SK-N-SH (cell line): ENCODE measurements at regions not wholly inside any gene's neighbourhood (a gene's known extent, or its start where the extent isn't known, plus 50 kb on each side); places are given as distances from the start of the nearest gene placed in this dataset.

Experiments
- CTCF ChIA-PET: fragments of 300-600, 350-600 bp; formaldehyde crosslinking; extraction: SDS; loops from one replicate; lab custom pipeline; 2021; lab: Yijun Ruan, JAX
- POLR2A ChIA-PET: fragments of 350-600 bp; sonication (Branson Sonifier 250); formaldehyde crosslinking; extraction: SDS; loops from one replicate; lab custom pipeline; 2020; ENCODE audit warnings: antibody characterized with exemption, inconsistent platforms; lab: Yijun Ruan, JAX
- DNase-seq: peaks from one replicate; pipeline ENCODE4 v3.0.0; 2012
- H2AFZ ChIP-seq: fragments of 200-600 bp; sonication (generic); 2 replicates; pipeline ENCODE4 v1.8.1; 2016; ENCODE audit warnings: antibody characterized with exemption, mild to moderate bottlenecking, low read depth
- H3F3A ChIP-seq: fragments of 200-600 bp; sonication (generic); replicated peaks from 2 replicates; pipeline ENCODE3; 2016; ENCODE audit warnings: antibody characterized with exemption, mild to moderate bottlenecking; ENCODE audit not compliant: insufficient read depth
- H3K27ac ChIP-seq, 2 experiments: fragments of 200-500 bp in 1 of 2; fragments of 200-600 bp in 1 of 2; sonication (Bioruptor generic) in 1 of 2; sonication (generic), shearing (Covaris generic) in 1 of 2; 2 replicates each; pipeline versions ENCODE4 v1.5.1 to v1.6.1; 2014 to 2016; ENCODE audit warnings: low read depth in 2 of 2, inconsistent platforms in 1 of 2, low read length in 1 of 2, mild to moderate bottlenecking in 1 of 2, mixed read lengths in 1 of 2
- H3K27me3 ChIP-seq: fragments of 200-600 bp; sonication (generic), shearing (Covaris generic); 2 replicates; pipeline ENCODE4 v1.6.1; 2016; ENCODE audit warnings: mixed run types; ENCODE audit not compliant: insufficient read depth
- H3K36me3 ChIP-seq, 2 experiments: fragments of 200-500 bp in 1 of 2; fragments of 200-600 bp in 1 of 2; sonication (Bioruptor generic) in 1 of 2; sonication (generic) in 1 of 2; replicated peaks in 1 of 2; 2 replicates each; pipeline versions ENCODE3 to v1.5.1; 2014 to 2016; ENCODE audit warnings: low read length in 1 of 2, mild to moderate bottlenecking in 1 of 2; ENCODE audit not compliant: insufficient read depth in 2 of 2, control insufficient read depth in 1 of 2
- H3K4me1 ChIP-seq, 2 experiments: fragments of 200-500 bp in 1 of 2; fragments of 200-600 bp in 1 of 2; sonication (Bioruptor generic) in 1 of 2; sonication (generic), shearing (Covaris generic) in 1 of 2; 2 replicates each; pipeline versions ENCODE4 v1.5.1 to v1.6.1; 2014 to 2016; ENCODE audit warnings: low read depth in 1 of 2, low read length in 1 of 2, mixed run types in 1 of 2; ENCODE audit not compliant: insufficient read depth in 2 of 2, control insufficient read depth in 1 of 2
- H3K4me2 ChIP-seq: fragments of 200-600 bp; sonication (generic), shearing (Covaris generic); 2 replicates; pipeline ENCODE4 v1.6.1; 2017; ENCODE audit warnings: mixed run types
- H3K4me3 ChIP-seq, 2 experiments: fragments of 200-500 bp in 1 of 2; fragments of 200-600 bp in 1 of 2; sonication (Bioruptor generic) in 1 of 2; sonication (generic), shearing (Covaris generic) in 1 of 2; 2 replicates each; pipeline versions ENCODE4 v1.5.1 to v1.8.1; 2014 to 2016; ENCODE audit warnings: low read depth in 2 of 2, inconsistent platforms in 1 of 2, low read length in 1 of 2, mild to moderate bottlenecking in 1 of 2, mixed read lengths in 1 of 2, moderate library complexity in 1 of 2
- H3K79me2 ChIP-seq: fragments of 200-600 bp; sonication (generic); 2 replicates; pipeline ENCODE4 v1.8.1; 2017; ENCODE audit warnings: mild to moderate bottlenecking; ENCODE audit not compliant: insufficient read depth
- H3K9ac ChIP-seq: fragments of 200-600 bp; sonication (generic); 2 replicates; pipeline ENCODE4 v1.6.1; 2017; ENCODE audit warnings: mixed run types
- H3K9me2 ChIP-seq: fragments of 200-600 bp; sonication (generic); 2 replicates; pipeline ENCODE4 v1.6.1; 2017; ENCODE audit warnings: mixed run types
- H3K9me3 ChIP-seq: fragments of 200-600 bp; sonication (generic); 2 replicates; pipeline ENCODE4 v1.6.1; 2017; ENCODE audit warnings: mixed run types, mild to moderate bottlenecking, moderate library complexity
- H4K20me1 ChIP-seq: fragments of 200-600 bp; sonication (generic); 2 replicates; pipeline ENCODE4 v1.6.1; 2017; ENCODE audit warnings: mild to moderate bottlenecking, mixed run types; ENCODE audit not compliant: insufficient read depth
- EZH2phosphoT487 ChIP-seq: fragments of 200-600 bp; sonication (generic); IDR thresholded peaks from 2 replicates; pipeline ENCODE4 v1.6.1; 2017; ENCODE audit warnings: low read depth, mixed run types, mild to moderate bottlenecking, antibody characterized with exemption, moderate library complexity, borderline replicate concordance
- FOXJ3 ChIP-seq: sonication (generic); formaldehyde crosslinking; IDR thresholded peaks from 2 replicates; pipeline ENCODE4 v1.5.1; 2020; ENCODE audit warnings: mild to moderate bottlenecking, missing genetic modification reagents
- GATA2 ChIP-seq: sonication (generic); formaldehyde crosslinking; IDR thresholded peaks from 2 replicates; pipeline ENCODE4 v1.5.0; 2020; ENCODE audit warnings: mild to moderate bottlenecking, missing genetic modification reagents
- NFIC ChIP-seq: IDR thresholded peaks from 2 replicates; pipeline ENCODE4 v1.4.0; 2012; ENCODE audit warnings: borderline replicate concordance
- NRF1 ChIP-seq: IDR thresholded peaks from 2 replicates; pipeline ENCODE4 v1.6.1; 2012; ENCODE audit warnings: low read depth, mild to moderate bottlenecking, low read length
- RFX5 ChIP-seq: IDR thresholded peaks from 2 replicates; pipeline ENCODE4 v1.6.1; 2012; ENCODE audit warnings: mild to moderate bottlenecking, improper control_type of control experiment, low read length
- RXRA ChIP-seq: IDR thresholded peaks from 2 replicates; pipeline ENCODE4 v1.4.0; 2012; ENCODE audit warnings: low read depth, mild to moderate bottlenecking, borderline replicate concordance
- SIN3A ChIP-seq: IDR thresholded peaks from 2 replicates; pipeline ENCODE4 v1.6.1; 2012; ENCODE audit warnings: low read depth, mild to moderate bottlenecking, low read length, moderate library complexity, borderline replicate concordance
- TCF12 ChIP-seq: IDR thresholded peaks from 2 replicates; pipeline ENCODE4 v1.4.0; 2012
- WGBS: methylation state at CpG from one replicate; pipeline ENCODE4 v1.1.6; 2017; ENCODE audit warnings: low lambda C conversion rate; 5-methylcytosine and 5-hydroxymethylcytosine counted together
- TF ChIP-seq, protein P1 (sequence below): IDR thresholded peaks from 2 replicates; pipeline ENCODE4 v1.4.0; 2012; ENCODE audit warnings: low read depth
- TF ChIP-seq, protein P2 (sequence below): IDR thresholded peaks from 2 replicates; pipeline ENCODE4; 2012
- TF ChIP-seq, protein P3 (sequence below): fragments of 150-350 bp; IDR thresholded peaks from 2 replicates; pipeline ENCODE4 v1.6.1; 2016; ENCODE audit warnings: mild to moderate bottlenecking, low read depth, low read length
- TF ChIP-seq, protein P4 (sequence below): IDR thresholded peaks from 2 replicates; pipeline ENCODE4 v1.4.0; 2012; ENCODE audit warnings: low read depth, borderline replicate concordance
- TF ChIP-seq, protein P5 (sequence below): IDR thresholded peaks from 2 replicates; pipeline ENCODE4 v1.4.0; 2012; ENCODE audit warnings: low read depth, borderline replicate concordance

DNA sequence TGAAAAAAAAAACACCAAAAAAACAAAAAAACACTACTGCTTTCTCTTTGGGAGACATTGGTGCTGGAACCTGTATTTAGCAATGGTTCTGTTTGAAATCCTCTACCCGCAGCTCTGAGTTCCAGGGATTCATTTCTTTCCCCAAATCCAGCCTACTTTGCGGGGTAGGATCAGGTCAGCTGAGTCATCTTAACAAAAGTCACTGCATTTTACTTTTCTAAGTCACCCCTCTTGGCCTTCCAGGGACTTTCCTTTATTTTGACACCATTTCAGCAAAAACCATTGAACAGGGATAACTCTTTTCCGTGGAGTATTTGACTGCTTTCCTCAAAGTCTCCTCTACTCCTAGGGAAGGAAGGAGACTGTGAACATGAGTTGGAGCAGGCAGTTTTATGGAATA lies 837.6 kb downstream of the MAFB start:
- DNase-seq, result no peak
- H3K27me3 ChIP-seq, result no peaks in the 10 kb centered on the region
- WGBS, result 26% methylated on average over 3 of the region's 3 CpGs
- peaks cover 28 to 38% of the 10 kb centered on the region in 2 experiments for H3K4me1 ChIP-seq
- ChIA-PET CTCF (interaction anchor here (0.9 to 3.2 kb wide), 4 partner anchors 15 to 583 kb away, joined by 3 to 17 read pairs (median 7); no protein-coding TSS in a partner anchor), POLR2A (no interaction called here)
- no peak overlapping the region for H3K9ac ChIP-seq
- H3K36me3 ChIP-seq, result no peaks in the 10 kb centered on the region
- H3K9me3 ChIP-seq, result no peaks in the 10 kb centered on the region
- 0 out of 2 replicates have a peak overlapping the region, but pooled peaks have one; percentile 25 for H2AFZ ChIP-seq
- TF ChIP-seq NFIC, result no peak
- TF ChIP-seq, protein P1, sequence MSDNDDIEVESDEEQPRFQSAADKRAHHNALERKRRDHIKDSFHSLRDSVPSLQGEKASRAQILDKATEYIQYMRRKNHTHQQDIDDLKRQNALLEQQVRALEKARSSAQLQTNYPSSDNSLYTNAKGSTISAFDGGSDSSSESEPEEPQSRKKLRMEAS, result no peak
- TF ChIP-seq FOXJ3, result no peak
- no peak for TF ChIP-seq TCF12
- TF ChIP-seq RFX5, result no peak
- TF ChIP-seq NRF1, result no peak
- H3F3A ChIP-seq, result no peaks in the 10 kb centered on the region
- no peaks in the 10 kb centered on the region for H3K79me2 ChIP-seq
- no peaks in the 10 kb centered on the region for H4K20me1 ChIP-seq
- no peaks in the 10 kb centered on the region for H3K9me2 ChIP-seq
- H3K4me3 ChIP-seq, result no peak overlapping the region
- H3K27ac ChIP-seq, result peak overlapping the region; percentile 71 to 81
- peak overlapping the region; percentile 60; the same call in 1 of the 2 replicates for H3K4me2 ChIP-seq

DNA sequence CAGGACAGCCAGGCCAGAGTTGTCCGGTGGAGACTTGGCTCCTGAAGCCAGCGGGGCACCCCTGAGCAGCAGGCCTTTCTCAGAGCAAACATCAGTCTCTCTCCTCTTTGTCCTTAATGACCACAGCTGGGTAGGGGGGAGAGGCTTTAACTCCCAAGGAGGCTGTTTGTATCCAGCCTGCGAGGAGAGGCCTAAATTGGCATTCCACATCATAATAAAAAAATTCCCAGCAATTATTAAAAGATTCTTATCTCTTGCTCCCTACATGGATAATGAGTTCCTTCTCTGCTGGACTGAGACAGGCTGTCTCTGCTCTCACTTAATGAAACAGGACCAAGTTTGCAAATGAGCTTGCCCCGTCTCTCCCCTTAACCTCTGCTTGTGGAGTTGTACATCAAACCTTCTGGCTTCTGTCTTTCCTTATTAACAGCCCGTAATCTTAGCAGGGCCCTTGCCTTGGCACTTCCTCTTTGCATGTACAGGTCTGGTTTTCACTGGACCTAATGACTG lies 838.2 kb downstream of the MAFB start:
- H3K27ac ChIP-seq, result peak overlapping the region; percentile 71 to 81
- peak overlapping the region; percentile 25; the same call in 1 of the 2 replicates for H2AFZ ChIP-seq
- WGBS, result 16% methylated on average over 5 of the region's 5 CpGs

DNA sequence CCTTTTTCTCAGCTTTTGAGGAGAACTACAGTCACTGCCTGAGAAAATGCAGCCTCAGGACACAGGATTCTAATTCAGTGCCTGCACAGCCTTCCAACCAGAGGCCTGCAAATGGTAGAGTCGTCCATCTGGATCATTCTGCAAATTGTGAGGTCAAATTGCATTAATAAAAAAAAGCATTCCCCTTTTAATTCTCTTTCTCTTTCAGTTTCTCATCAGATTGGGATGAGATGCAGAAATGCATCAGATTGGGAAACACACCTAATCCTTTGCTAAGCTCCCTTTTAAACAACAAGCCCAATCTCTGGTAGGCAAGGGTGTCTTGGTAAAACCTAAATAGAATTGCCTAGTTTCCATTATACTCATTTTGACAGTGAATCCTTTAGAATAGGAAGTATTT lies 838.8 kb downstream of the MAFB start:
- TF ChIP-seq, protein P2, sequence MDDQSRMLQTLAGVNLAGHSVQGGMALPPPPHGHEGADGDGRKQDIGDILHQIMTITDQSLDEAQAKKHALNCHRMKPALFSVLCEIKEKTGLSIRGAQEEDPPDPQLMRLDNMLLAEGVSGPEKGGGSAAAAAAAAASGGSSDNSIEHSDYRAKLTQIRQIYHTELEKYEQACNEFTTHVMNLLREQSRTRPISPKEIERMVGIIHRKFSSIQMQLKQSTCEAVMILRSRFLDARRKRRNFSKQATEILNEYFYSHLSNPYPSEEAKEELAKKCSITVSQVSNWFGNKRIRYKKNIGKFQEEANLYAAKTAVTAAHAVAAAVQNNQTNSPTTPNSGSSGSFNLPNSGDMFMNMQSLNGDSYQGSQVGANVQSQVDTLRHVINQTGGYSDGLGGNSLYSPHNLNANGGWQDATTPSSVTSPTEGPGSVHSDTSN, result no peak
- TF ChIP-seq EZH2phosphoT487 (no peak), GATA2 (CRISPR knock-in tag) (no peak), RXRA (no peak), SIN3A (no peak), NFIC (no peak)
- TF ChIP-seq, protein P3, sequence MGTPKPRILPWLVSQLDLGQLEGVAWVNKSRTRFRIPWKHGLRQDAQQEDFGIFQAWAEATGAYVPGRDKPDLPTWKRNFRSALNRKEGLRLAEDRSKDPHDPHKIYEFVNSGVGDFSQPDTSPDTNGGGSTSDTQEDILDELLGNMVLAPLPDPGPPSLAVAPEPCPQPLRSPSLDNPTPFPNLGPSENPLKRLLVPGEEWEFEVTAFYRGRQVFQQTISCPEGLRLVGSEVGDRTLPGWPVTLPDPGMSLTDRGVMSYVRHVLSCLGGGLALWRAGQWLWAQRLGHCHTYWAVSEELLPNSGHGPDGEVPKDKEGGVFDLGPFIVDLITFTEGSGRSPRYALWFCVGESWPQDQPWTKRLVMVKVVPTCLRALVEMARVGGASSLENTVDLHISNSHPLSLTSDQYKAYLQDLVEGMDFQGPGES, result no peak
- TF ChIP-seq, protein P4, sequence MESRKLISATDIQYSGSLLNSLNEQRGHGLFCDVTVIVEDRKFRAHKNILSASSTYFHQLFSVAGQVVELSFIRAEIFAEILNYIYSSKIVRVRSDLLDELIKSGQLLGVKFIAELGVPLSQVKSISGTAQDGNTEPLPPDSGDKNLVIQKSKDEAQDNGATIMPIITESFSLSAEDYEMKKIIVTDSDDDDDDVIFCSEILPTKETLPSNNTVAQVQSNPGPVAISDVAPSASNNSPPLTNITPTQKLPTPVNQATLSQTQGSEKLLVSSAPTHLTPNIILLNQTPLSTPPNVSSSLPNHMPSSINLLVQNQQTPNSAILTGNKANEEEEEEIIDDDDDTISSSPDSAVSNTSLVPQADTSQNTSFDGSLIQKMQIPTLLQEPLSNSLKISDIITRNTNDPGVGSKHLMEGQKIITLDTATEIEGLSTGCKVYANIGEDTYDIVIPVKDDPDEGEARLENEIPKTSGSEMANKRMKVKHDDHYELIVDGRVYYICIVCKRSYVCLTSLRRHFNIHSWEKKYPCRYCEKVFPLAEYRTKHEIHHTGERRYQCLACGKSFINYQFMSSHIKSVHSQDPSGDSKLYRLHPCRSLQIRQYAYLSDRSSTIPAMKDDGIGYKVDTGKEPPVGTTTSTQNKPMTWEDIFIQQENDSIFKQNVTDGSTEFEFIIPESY, result no peak
- H3K36me3 ChIP-seq, result no peaks in the 10 kb centered on the region
- 0% methylated on average over 1 of the region's 1 CpG for WGBS
- ChIA-PET POLR2A (no interaction called here), CTCF (interaction anchor here (1.1 to 2.6 kb wide), 5 partner anchors 18 to 585 kb away, joined by 3 to 9 read pairs (median 5); no protein-coding TSS in a partner anchor)
- no peaks in the 10 kb centered on the region for H3K79me2 ChIP-seq
- H3F3A ChIP-seq, result no peaks in the 10 kb centered on the region
- H3K27ac ChIP-seq, result peak overlapping the region; percentile 71 to 81
- no peak overlapping the region for H2AFZ ChIP-seq
- no peaks in the 10 kb centered on the region for H3K27me3 ChIP-seq
- no peak overlapping the region for H3K9ac ChIP-seq
- no peaks in the 10 kb centered on the region for H4K20me1 ChIP-seq
- DNase-seq, result no peak
- H3K4me3 ChIP-seq, result no peak overlapping the region
- no peaks in the 10 kb centered on the region for H3K9me2 ChIP-seq
- H3K9me3 ChIP-seq, result no peaks in the 10 kb centered on the region
- H3K4me2 ChIP-seq, result peak overlapping the region; percentile 60
- H3K4me1 ChIP-seq, result peaks cover 28 to 32% of the 10 kb centered on the region in 2 experiments

More for the DNA sequence above, 838.2 kb downstream of the MAFB start:
- Histone ChIP-seq H4K20me1 (no peaks in the 10 kb centered on the region), H3K4me1 (peaks cover 28 to 32% of the 10 kb centered on the region in 2 experiments), H3K27me3 (no peaks in the 10 kb centered on the region), H3K4me2 (peak overlapping the region; percentile 60), H3K9me2 (no peaks in the 10 kb centered on the region), H3K9me3 (no peaks in the 10 kb centered on the region), H3K9ac (no peak overlapping the region; the same call in 1 of the 2 replicates), H3K4me3 (no peak overlapping the region), H3K36me3 (no peaks in the 10 kb centered on the region), H3F3A (no peaks in the 10 kb centered on the region), H3K79me2 (no peaks in the 10 kb centered on the region)
- ChIA-PET CTCF (interaction anchor here (1.1 to 3.2 kb wide), 5 partner anchors 15 to 586 kb away, joined by 4 to 17 read pairs (median 5); no protein-coding TSS in a partner anchor), POLR2A (no interaction called here)
- TF ChIP-seq, protein P1, result no peak
- TF ChIP-seq TCF12, result peak; percentile 18; the same call in 1 of the 2 replicates
- TF ChIP-seq, protein P5, sequence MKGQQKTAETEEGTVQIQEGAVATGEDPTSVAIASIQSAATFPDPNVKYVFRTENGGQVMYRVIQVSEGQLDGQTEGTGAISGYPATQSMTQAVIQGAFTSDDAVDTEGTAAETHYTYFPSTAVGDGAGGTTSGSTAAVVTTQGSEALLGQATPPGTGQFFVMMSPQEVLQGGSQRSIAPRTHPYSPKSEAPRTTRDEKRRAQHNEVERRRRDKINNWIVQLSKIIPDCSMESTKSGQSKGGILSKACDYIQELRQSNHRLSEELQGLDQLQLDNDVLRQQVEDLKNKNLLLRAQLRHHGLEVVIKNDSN, result no peak
- DNase-seq, result no peak
